Thoracic aorta (tissue), 2 donors: ENCODE measurements at regions not wholly inside any gene's neighbourhood (a gene's known extent, or its start where the extent isn't known, plus 50 kb on each side); places are given as distances from the start of the nearest gene placed in this dataset.

ENCODE experiments used
- ATAC-seq: fragments of 150-250 bp; one replicate; pipeline ENCODE4 v1.8.0; 2017; ENCODE audit warnings: low read depth; ENCODE audit not compliant: insufficient number of reproducible peaks, low FRiP score
- DNase-seq: peaks from one replicate; pipeline ENCODE4 v3.0.0-alpha.2; 2020; ENCODE audit warnings: low spot score
- H3K27ac ChIP-seq, 2 donors: fragments of 200-600 bp; sonication (generic); 1 replicate in 1 of 2; 2 replicates in 1 of 2; pipeline ENCODE4 v1.5.1; 2016; ENCODE audit warnings: mild to moderate bottlenecking in 2 of 2, moderate library complexity in 2 of 2
- H3K27me3 ChIP-seq: fragments of 200-600 bp; sonication (generic); replicated peaks from 2 replicates; pipeline ENCODE4 v1.6.0; 2016; ENCODE audit warnings: mild to moderate bottlenecking; ENCODE audit not compliant: insufficient read depth
- H3K36me3 ChIP-seq: fragments of 200-600 bp; sonication (generic); one replicate; pipeline ENCODE4 v1.5.1; 2016
- H3K4me1 ChIP-seq, 2 donors: fragments of 200-600 bp; sonication (generic); 1 replicate in 1 of 2; 2 replicates in 1 of 2; pipeline versions ENCODE4 v1.5.1 to v1.6.0; 2016; ENCODE audit warnings: low read depth in 2 of 2, mild to moderate bottlenecking in 1 of 2; ENCODE audit not compliant: control insufficient read depth in 1 of 2
- H3K4me3 ChIP-seq: fragments of 200-600 bp; sonication (generic); 2 replicates; pipeline ENCODE4 v1.5.1; 2016; ENCODE audit warnings: mild to moderate bottlenecking
- H3K9me3 ChIP-seq: fragments of 200-600 bp; sonication (generic); 2 replicates; pipeline ENCODE4 v1.5.1; 2016
- TF ChIP-seq, protein P1 (sequence below): fragments of 200-600 bp; sonication (generic); IDR thresholded peaks from one replicate; pipeline ENCODE4 v1.5.1; 2019; ENCODE audit warnings: antibody characterized with exemption

DNA sequence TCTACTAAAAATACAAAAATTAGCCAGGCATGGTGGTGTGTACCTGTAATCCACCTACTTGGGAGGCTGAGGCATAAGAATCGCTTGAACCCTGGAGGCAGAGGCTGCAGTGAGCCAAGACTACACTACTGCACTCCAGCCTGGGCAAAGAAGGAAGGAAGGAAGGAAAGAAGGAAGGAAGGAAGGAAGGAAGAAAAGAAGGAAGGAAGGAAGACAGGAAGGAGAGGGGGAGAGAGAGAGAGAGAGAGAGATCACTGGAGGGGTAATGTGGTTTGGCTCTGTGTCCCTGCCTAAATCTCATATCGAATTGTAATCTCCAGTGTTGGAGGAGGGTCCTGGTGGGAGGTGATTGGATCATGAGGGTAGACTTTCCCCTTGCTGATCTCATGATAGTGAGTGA, 165.5 kb downstream of the KCTD15 start:
- H3K4me1 ChIP-seq = no peaks in the 10 kb centered on the region
- ATAC-seq (no peak), DNase-seq (no peak)
- H3K27me3 ChIP-seq = no peaks in the 10 kb centered on the region
- no peaks in the 10 kb centered on the region for H3K9me3 ChIP-seq
- TF ChIP-seq, protein P1, sequence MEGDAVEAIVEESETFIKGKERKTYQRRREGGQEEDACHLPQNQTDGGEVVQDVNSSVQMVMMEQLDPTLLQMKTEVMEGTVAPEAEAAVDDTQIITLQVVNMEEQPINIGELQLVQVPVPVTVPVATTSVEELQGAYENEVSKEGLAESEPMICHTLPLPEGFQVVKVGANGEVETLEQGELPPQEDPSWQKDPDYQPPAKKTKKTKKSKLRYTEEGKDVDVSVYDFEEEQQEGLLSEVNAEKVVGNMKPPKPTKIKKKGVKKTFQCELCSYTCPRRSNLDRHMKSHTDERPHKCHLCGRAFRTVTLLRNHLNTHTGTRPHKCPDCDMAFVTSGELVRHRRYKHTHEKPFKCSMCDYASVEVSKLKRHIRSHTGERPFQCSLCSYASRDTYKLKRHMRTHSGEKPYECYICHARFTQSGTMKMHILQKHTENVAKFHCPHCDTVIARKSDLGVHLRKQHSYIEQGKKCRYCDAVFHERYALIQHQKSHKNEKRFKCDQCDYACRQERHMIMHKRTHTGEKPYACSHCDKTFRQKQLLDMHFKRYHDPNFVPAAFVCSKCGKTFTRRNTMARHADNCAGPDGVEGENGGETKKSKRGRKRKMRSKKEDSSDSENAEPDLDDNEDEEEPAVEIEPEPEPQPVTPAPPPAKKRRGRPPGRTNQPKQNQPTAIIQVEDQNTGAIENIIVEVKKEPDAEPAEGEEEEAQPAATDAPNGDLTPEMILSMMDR = no peak
- H3K27ac ChIP-seq = no peak overlapping the region
- H3K36me3 ChIP-seq = no peaks in the 10 kb centered on the region
- H3K4me3 ChIP-seq = no peak overlapping the region

DNA sequence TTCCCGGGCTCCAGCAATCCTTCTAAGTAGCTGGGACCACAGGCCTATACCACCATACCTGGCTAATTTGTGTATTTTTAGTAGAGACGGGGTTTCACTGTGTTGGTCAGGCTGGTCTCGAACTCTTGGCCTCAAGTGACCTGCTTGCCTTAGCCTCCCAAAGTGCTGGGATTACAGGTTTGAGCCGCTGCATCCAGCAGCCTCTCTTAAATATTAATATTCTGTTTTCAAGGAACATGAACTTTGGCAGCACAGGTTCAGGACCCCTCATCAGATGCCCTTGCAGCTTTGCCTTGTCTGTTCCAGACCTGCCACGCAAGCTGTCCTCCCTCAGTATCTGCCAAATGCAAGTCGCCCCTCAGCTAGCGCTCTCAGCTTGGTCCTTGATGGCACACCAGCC, 166.8 kb downstream of the KCTD15 start:
- Histone ChIP-seq H3K4me3 (no peak overlapping the region), H3K27me3 (no peaks in the 10 kb centered on the region), H3K9me3 (no peaks in the 10 kb centered on the region), H3K4me1 (no peaks in the 10 kb centered on the region), H3K36me3 (no peaks in the 10 kb centered on the region), H3K27ac (no peak overlapping the region)
- TF ChIP-seq, protein P1 = no peak
- ATAC-seq (no peak), DNase-seq (no peak)

DNA sequence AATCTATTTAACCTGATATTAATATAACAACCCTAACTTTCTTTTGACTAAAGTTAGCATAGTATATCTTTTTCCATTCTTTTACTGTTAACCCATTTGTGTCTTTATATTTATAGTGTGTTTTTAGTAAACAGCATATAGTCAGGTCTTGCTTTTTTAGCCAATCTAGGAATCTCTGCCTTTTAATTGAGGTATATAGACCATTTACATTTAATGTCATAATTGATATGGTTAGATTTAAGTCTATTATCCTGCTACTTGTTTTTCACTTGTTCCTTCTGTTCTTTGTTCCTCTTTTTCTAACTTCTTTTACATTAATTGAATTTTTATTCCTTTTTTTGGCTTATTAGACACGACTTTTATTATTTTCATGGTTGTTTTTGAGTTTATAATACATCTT, 174.4 kb downstream of the KCTD15 start:
- H3K36me3 ChIP-seq = no peaks in the 10 kb centered on the region
- H3K4me3 ChIP-seq = no peak overlapping the region
- H3K4me1 ChIP-seq = no peaks in the 10 kb centered on the region
- ATAC-seq = no peak
- H3K27ac ChIP-seq = no peak overlapping the region
- peaks cover 5% of the 10 kb centered on the region for H3K9me3 ChIP-seq
- no peak for DNase-seq
- TF ChIP-seq, protein P1 = no peak
- no peaks in the 10 kb centered on the region for H3K27me3 ChIP-seq

DNA sequence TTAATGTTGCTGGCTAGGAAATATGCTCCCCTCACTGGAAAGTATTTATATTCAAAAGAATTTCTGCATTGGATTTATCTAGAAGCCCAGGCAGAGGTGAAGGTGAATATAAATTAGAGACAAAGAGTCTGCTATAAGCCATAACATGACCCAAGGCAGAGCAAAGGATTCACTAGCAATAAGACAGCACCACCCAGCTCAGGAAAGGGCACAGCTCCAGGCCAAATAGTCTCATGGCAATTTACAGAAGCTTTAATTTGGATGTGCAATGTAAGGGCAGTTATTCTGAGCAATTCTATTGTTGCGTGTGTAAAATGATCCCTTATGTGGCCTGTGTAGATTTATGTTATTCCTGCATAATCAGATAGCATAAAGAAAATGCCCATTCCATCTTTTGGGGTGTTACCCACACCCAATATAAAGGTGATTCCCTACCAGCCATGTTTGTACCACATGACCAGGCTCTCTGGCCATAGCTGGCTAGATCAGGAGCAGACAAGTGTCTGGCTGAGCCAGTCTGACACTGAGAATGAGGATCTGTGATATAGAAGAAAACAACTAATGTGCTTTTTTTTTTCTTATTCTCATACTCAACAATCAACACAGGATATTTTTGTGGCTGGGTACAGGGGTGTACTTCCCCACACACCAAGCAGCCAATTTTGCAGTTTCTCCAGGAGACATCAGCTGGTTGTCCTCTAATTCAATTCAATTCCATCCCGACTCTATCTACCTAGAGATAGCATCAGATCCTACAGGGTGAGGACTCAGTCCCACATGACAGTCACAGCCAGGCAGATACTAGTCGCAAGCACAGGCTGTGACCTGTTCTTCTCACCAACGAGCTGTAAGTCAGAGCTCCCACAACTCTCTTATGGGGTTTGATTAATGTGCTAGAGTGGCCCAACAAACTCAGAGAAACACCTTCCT, 181.4 kb downstream of the KCTD15 start:
- no peak overlapping the region for H3K4me3 ChIP-seq
- TF ChIP-seq, protein P1 = no peak
- no peaks in the 10 kb centered on the region for H3K36me3 ChIP-seq
- H3K27me3 ChIP-seq = no peaks in the 10 kb centered on the region
- H3K9me3 ChIP-seq = no peaks in the 10 kb centered on the region
- ATAC-seq (no peak), DNase-seq (no peak)
- H3K4me1 ChIP-seq = no peaks in the 10 kb centered on the region
- H3K27ac ChIP-seq = no peak overlapping the region

DNA sequence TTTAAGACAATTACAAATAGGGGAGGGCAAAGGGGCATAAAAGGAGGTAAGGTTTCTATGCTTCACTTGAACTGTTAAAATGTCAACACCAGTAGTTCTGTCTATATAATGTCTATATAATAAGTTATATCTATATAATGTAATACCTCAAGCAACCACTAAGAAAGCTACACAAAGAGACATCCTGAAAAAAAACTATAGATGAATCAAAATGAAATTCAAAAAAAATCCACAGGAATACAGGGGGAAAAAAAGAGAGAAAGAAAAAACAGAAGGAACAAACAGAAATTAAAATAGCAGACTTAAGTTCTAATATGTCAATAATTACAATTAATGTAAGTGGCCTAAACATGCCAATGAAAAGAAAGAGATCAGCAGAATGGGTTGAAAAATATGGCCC, 186.0 kb downstream of the KCTD15 start:
- no peaks in the 10 kb centered on the region for H3K36me3 ChIP-seq
- H3K27me3 ChIP-seq = no peaks in the 10 kb centered on the region
- TF ChIP-seq, protein P1 = no peak
- H3K4me3 ChIP-seq = no peak overlapping the region
- DNase-seq (no peak), ATAC-seq (no peak)
- no peaks in the 10 kb centered on the region for H3K9me3 ChIP-seq
- no peaks in the 10 kb centered on the region for H3K4me1 ChIP-seq
- H3K27ac ChIP-seq = no peak overlapping the region
